ENCODE measurements at regions not wholly inside any gene's neighbourhood (a gene's known extent, or its start where the extent isn't known, plus 50 kb on each side); places are given as distances from the start of the nearest gene placed in this dataset.

- no peak overlapping the region for H3K4me3 ChIP-seq (ENCODE audit: low read depth, low read length)
- DNase-seq (ENCODE audit: low read depth), result no peak
- TF ChIP-seq CTCF (IDR thresholded peaks at IDR 0.05; ENCODE audit: low read depth, low read length) (no peak), MAX (IDR thresholded peaks at IDR 0.05; ENCODE audit: low read depth, low read length) (no peak), POLR2A (IDR thresholded peaks at IDR 0.05; ENCODE audit: extremely low read depth, insufficient read length) (no peak), MYC (IDR thresholded peaks at IDR 0.05; ENCODE audit: low read depth, low read length) (no peak)
These were observed 53.0 kb upstream of the PCSK6 start for GRCh38 chr15:101542306-101543025.

- TF ChIP-seq MAX (IDR thresholded peaks at IDR 0.05; ENCODE audit: low read depth, low read length) (no peak), MYC (IDR thresholded peaks at IDR 0.05; ENCODE audit: low read depth, low read length) (no peak), CTCF (IDR thresholded peaks at IDR 0.05; ENCODE audit: low read depth, low read length) (no peak), POLR2A (IDR thresholded peaks at IDR 0.05; ENCODE audit: extremely low read depth, insufficient read length) (no peak)
- DNase-seq (ENCODE audit: low read depth), result no peak
- no peak overlapping the region for H3K4me3 ChIP-seq (ENCODE audit: low read depth, low read length)
These were observed 52.2 kb upstream of the PCSK6 start for GRCh38 chr15:101541501-101542292.

GRCh38 chr15:101540480-101541239 lies 51.2 kb upstream of the PCSK6 start:
- no peak for DNase-seq (ENCODE audit: low read depth)
- H3K4me3 ChIP-seq (ENCODE audit: low read depth, low read length), result no peak overlapping the region
- TF ChIP-seq CTCF (IDR thresholded peaks at IDR 0.05; ENCODE audit: low read depth, low read length), result no peak
- no peak for TF ChIP-seq MYC (IDR thresholded peaks at IDR 0.05; ENCODE audit: low read depth, low read length)
- no peak for TF ChIP-seq MAX (IDR thresholded peaks at IDR 0.05; ENCODE audit: low read depth, low read length)
- no peak for TF ChIP-seq POLR2A (IDR thresholded peaks at IDR 0.05; ENCODE audit: extremely low read depth, insufficient read length)

GRCh38 chr15:101539930-101540329 lies 50.4 kb upstream of the PCSK6 start:
- no peak for TF ChIP-seq POLR2A (IDR thresholded peaks at IDR 0.05; ENCODE audit: extremely low read depth, insufficient read length)
- TF ChIP-seq MYC (IDR thresholded peaks at IDR 0.05; ENCODE audit: low read depth, low read length), result no peak
- no peak for TF ChIP-seq CTCF (IDR thresholded peaks at IDR 0.05; ENCODE audit: low read depth, low read length)
- no peak for TF ChIP-seq MAX (IDR thresholded peaks at IDR 0.05; ENCODE audit: low read depth, low read length)
- no peak overlapping the region for H3K4me3 ChIP-seq (ENCODE audit: low read depth, low read length)
- DNase-seq (ENCODE audit: low read depth), result no peak

GRCh38 chr15:101539492-101539891 lies 50.0 kb upstream of the PCSK6 start:
- H3K4me3 ChIP-seq (ENCODE audit: low read depth, low read length), result no peak overlapping the region
- DNase-seq (ENCODE audit: low read depth), result no peak
- TF ChIP-seq POLR2A (IDR thresholded peaks at IDR 0.05; ENCODE audit: extremely low read depth, insufficient read length) (no peak), MYC (IDR thresholded peaks at IDR 0.05; ENCODE audit: low read depth, low read length) (no peak), MAX (IDR thresholded peaks at IDR 0.05; ENCODE audit: low read depth, low read length) (no peak), CTCF (IDR thresholded peaks at IDR 0.05; ENCODE audit: low read depth, low read length) (no peak)
